ENCODE measurements at regions not wholly inside any gene's neighbourhood (a gene's known extent, or its start where the extent isn't known, plus 50 kb on each side); places are given as distances from the start of the nearest gene placed in this dataset.

- Histone ChIP-seq H3K36me3 (no peaks in the 10 kb centered on the region), H3K9me3 (no peaks in the 10 kb centered on the region), H3K27me3 (no peaks in the 10 kb centered on the region), H3K4me3 (no peak overlapping the region), H3K4me1 (no peaks in the 10 kb centered on the region), H3K27ac (no peak overlapping the region)
- 83 to 87% methylated on average over 2 of the region's 2 CpGs for WGBS, 2 donors
- TF ChIP-seq CTCF (IDR thresholded peaks at IDR 0.05) (no peak), POLR2AphosphoS5 (IDR thresholded peaks at IDR 0.05) (no peak), POLR2A (IDR thresholded peaks at IDR 0.05) (no peak), EP300 (IDR thresholded peaks at IDR 0.05) (no peak)
- peak in 1 of 2 donors; percentile 65 for ATAC-seq (ENCODE audit: low FRiP score in 2 of 2)
- DNase-seq, result no peak
Observed at GRCh38 chr6:113694278-113695077, 162.7 kb upstream of the MARCKS start.

- H3K36me3 ChIP-seq, result no peaks in the 10 kb centered on the region
- DNase-seq (no peak), ATAC-seq (ENCODE audit: low FRiP score in 2 of 2) (peak in 1 of 2 donors; percentile 22)
- no peaks in the 10 kb centered on the region for H3K9me3 ChIP-seq
- no peak overlapping the region for H3K4me3 ChIP-seq
- peak in 1 of 2 donors; percentile 44 for TF ChIP-seq POLR2AphosphoS5 (IDR thresholded peaks at IDR 0.05)
- no peak for TF ChIP-seq CTCF (IDR thresholded peaks at IDR 0.05)
- TF ChIP-seq EP300 (IDR thresholded peaks at IDR 0.05), result no peak
- TF ChIP-seq POLR2A (IDR thresholded peaks at IDR 0.05), result no peak
- 62 to 72% methylated on average over 3 of the region's 3 CpGs for WGBS, 2 donors
- H3K27ac ChIP-seq, result peak overlapping the region in 1 of 4 donors; percentile 32
- H3K27me3 ChIP-seq, result no peaks in the 10 kb centered on the region
- H3K4me1 ChIP-seq, result no peaks in the 10 kb centered on the region
Observed at GRCh38 chr6:113695516-113695915, 161.6 kb upstream of the MARCKS start.

GRCh38 chr6:113696960-113697359, 160.2 kb upstream of the MARCKS start:
- TF ChIP-seq EP300 (IDR thresholded peaks at IDR 0.05), result no peak
- TF ChIP-seq POLR2AphosphoS5 (IDR thresholded peaks at IDR 0.05), result no peak
- TF ChIP-seq POLR2A (IDR thresholded peaks at IDR 0.05), result no peak
- TF ChIP-seq CTCF (IDR thresholded peaks at IDR 0.05), result no peak
- Histone ChIP-seq H3K27me3 (no peaks in the 10 kb centered on the region), H3K9me3 (no peaks in the 10 kb centered on the region), H3K4me3 (no peak overlapping the region), H3K36me3 (no peaks in the 10 kb centered on the region), H3K4me1 (no peaks in the 10 kb centered on the region), H3K27ac (no peak overlapping the region)
- DNase-seq, result no peak
- peak in 1 of 2 donors; percentile 41 for ATAC-seq (ENCODE audit: low FRiP score in 2 of 2)

GRCh38 chr6:113697632-113698410, 159.3 kb upstream of the MARCKS start:
- H3K27me3 ChIP-seq, result no peaks in the 10 kb centered on the region
- no peak overlapping the region for H3K4me3 ChIP-seq
- H3K27ac ChIP-seq, result no peak overlapping the region
- no peaks in the 10 kb centered on the region for H3K36me3 ChIP-seq
- DNase-seq (no peak), ATAC-seq (ENCODE audit: low FRiP score in 2 of 2) (peak in 1 of 2 donors; percentile 50)
- no peaks in the 10 kb centered on the region for H3K4me1 ChIP-seq
- no peaks in the 10 kb centered on the region for H3K9me3 ChIP-seq
- 57 to 67% methylated on average over 4 of the region's 4 CpGs for WGBS, 2 donors
- no peak for TF ChIP-seq POLR2A (IDR thresholded peaks at IDR 0.05)
- no peak for TF ChIP-seq POLR2AphosphoS5 (IDR thresholded peaks at IDR 0.05)
- TF ChIP-seq EP300 (IDR thresholded peaks at IDR 0.05), result no peak
- TF ChIP-seq CTCF (IDR thresholded peaks at IDR 0.05), result no peak
